AG04450 (cell line): ENCODE measurements at regions not wholly inside any gene's neighbourhood (a gene's known extent, or its start where the extent isn't known, plus 50 kb on each side); places are given as distances from the start of the nearest gene placed in this dataset.

ENCODE experiments used
- CTCF ChIA-PET: fragments of 300-600, 350-600 bp; formaldehyde crosslinking; extraction: SDS; loops from one replicate; lab custom pipeline; 2022; ENCODE audit warnings: antibody characterized with exemption, inconsistent platforms; lab: Charles Lee
- POLR2A ChIA-PET: fragments of 350-600 bp; formaldehyde crosslinking; extraction: SDS; loops from one replicate; lab custom pipeline; 2021; ENCODE audit warnings: antibody characterized with exemption, inconsistent platforms; lab: Yijun Ruan, JAX
- DNase-seq: peaks from one replicate; pipeline ENCODE4 v3.0.0-alpha.2; 2011; ENCODE audit warnings: low read depth, low spot score
- H3K27ac ChIP-seq: one replicate; pipeline ENCODE4 v1.5.1; 2012; ENCODE audit warnings: low read depth, low read length, control low read depth
- H3K27me3 ChIP-seq: one replicate; pipeline ENCODE4 v1.6.0; 2012; ENCODE audit warnings: low read length; ENCODE audit not compliant: control insufficient read depth, insufficient read depth
- H3K4me3 ChIP-seq: 2 replicates; pipeline ENCODE4 v1.5.1; 2011; ENCODE audit warnings: mild to moderate bottlenecking, low read depth, low read length, control low read depth
- H3K9me3 ChIP-seq: 2 replicates; pipeline ENCODE4 v1.5.1; 2012; ENCODE audit warnings: low read length; ENCODE audit not compliant: control insufficient read depth, insufficient read depth
- TF ChIP-seq, protein P1 (sequence below): IDR thresholded peaks from 2 replicates; pipeline ENCODE4 v1.5.1; 2011; ENCODE audit warnings: low read depth, low read length, control low read depth, inconsistent platforms

DNA sequence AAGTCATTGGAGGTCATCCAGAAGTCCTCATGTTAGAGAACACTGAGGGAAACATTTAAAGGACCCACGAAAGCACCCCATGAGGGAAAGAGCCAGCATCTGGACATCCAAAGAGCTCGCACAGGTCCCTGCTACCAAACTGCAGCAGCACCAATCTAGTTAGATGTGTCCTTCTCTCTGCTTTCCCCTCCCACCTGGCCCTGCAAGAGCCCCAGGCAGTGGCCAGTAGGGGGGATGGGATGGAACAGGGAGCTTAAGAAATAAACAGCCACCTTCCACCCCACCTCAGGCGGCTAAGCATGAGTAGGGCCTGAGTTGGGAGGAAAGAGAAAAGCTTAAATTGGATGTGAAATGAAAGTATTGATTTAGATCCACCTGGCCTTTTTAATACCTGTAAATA lies 175.9 kb upstream of the KCND3 start:
- Histone ChIP-seq H3K27me3 (no peaks in the 10 kb centered on the region), H3K4me3 (no peak overlapping the region), H3K27ac (no peak overlapping the region), H3K9me3 (no peaks in the 10 kb centered on the region)
- ChIA-PET CTCF (no interaction called here), POLR2A (no interaction called here)
- DNase-seq = no peak
- TF ChIP-seq, protein P1, sequence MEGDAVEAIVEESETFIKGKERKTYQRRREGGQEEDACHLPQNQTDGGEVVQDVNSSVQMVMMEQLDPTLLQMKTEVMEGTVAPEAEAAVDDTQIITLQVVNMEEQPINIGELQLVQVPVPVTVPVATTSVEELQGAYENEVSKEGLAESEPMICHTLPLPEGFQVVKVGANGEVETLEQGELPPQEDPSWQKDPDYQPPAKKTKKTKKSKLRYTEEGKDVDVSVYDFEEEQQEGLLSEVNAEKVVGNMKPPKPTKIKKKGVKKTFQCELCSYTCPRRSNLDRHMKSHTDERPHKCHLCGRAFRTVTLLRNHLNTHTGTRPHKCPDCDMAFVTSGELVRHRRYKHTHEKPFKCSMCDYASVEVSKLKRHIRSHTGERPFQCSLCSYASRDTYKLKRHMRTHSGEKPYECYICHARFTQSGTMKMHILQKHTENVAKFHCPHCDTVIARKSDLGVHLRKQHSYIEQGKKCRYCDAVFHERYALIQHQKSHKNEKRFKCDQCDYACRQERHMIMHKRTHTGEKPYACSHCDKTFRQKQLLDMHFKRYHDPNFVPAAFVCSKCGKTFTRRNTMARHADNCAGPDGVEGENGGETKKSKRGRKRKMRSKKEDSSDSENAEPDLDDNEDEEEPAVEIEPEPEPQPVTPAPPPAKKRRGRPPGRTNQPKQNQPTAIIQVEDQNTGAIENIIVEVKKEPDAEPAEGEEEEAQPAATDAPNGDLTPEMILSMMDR = no peak

DNA sequence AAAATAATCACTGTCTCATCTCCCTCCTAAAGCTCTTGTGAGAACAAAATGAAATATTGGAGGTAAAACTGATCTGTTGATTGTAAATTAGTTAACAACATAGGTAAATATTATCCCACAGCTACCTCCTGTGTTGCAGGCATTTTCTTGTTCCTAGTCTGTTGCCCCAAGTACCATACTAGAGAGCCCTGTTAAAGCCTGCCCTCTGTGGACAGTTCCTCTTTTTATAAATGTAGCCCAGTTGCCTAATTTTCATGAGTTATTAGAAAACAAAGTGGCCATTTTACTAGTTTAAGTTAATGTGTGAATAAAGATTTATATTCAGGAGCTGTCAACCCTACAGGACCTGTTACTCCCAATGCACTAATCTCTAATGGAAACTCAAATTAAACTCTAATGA lies 180.0 kb upstream of the KCND3 start:
- H3K9me3 ChIP-seq = no peaks in the 10 kb centered on the region
- POLR2A ChIA-PET = no interaction called here
- H3K27ac ChIP-seq = no peak overlapping the region
- no peaks in the 10 kb centered on the region for H3K27me3 ChIP-seq
- TF ChIP-seq, protein P1 = no peak
- DNase-seq = no peak
- CTCF ChIA-PET = no interaction called here
- no peak overlapping the region for H3K4me3 ChIP-seq

DNA sequence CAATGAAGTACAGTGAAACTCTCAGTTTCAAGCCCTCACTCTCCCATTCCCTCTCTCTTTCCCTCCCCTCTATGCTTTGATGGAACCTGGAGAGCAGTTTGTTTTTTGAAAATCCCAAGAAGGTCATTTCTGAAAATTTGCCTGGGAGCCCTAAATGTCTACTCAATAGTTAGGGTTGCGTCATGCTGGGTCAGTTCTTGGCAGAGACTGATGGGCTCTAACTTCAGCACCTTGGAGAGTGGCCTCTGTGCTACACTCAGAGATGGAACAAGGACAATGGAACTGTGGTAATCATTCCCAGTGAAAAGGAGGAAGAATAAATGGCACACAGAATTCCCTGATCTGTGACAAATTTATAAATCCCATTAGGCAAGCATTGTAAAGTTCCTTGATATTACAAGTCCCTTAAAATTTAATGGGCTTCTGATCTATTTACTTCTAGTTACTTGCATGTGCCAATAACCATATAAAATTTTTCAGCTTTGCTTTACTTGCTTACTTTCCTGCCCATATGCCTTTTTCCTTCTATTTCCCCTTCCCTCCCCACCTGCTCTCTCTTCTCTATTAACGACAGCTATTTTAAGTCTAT lies 182.9 kb upstream of the KCND3 start:
- POLR2A ChIA-PET = no interaction called here
- no peaks in the 10 kb centered on the region for H3K9me3 ChIP-seq
- CTCF ChIA-PET = no interaction called here
- peak; percentile 1 for DNase-seq
- TF ChIP-seq, protein P1 = no peak
- no peaks in the 10 kb centered on the region for H3K27me3 ChIP-seq
- no peak overlapping the region for H3K27ac ChIP-seq
- H3K4me3 ChIP-seq = no peak overlapping the region

DNA sequence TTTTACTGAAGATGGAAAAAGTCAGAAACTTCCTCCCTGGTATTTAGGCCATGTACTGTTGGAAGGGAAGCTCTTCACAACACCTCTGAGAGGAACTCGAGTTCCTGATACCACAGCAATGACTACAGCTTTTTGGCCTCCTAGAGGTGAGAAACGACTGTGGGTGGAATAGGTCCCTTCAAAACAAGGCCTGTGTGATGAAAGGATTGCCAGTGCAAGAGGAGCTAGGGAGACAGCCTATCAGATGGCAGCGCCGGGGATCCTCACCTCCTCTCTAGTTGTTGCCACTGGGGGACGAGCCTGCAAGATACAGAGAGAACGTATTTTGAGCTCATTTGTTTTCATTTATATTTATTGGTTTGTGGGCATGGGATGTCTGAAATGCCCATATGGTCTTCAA lies 187.8 kb upstream of the KCND3 start:
- no peak for DNase-seq
- TF ChIP-seq, protein P1 = no peak
- Histone ChIP-seq H3K9me3 (no peaks in the 10 kb centered on the region), H3K4me3 (no peak overlapping the region), H3K27ac (no peak overlapping the region), H3K27me3 (no peaks in the 10 kb centered on the region)
- POLR2A ChIA-PET = no interaction called here
- CTCF ChIA-PET = interaction anchor here (0.6 kb wide), 1 partner anchor 424 kb away, joined by 5 read pairs; no protein-coding TSS in a partner anchor

DNA sequence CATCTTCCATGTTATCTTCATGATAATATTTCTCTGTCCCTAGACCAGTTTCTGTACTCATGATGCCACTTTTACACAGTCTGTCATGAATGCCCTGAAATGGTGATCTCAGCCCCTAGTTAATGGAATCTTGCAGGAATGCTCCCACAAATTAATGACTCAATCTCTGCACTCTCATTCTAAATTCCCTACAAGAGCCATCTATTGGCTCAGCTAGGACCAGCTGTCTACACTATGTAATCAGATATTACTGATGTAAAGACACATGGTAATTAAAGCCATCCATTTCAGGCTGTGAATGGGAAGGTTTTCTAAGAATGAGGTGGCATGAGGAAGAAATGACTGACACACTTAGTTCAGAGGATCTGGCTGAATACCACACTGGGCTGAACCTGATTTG lies 199.1 kb upstream of the KCND3 start:
- TF ChIP-seq, protein P1 = no peak
- Histone ChIP-seq H3K27me3 (no peaks in the 10 kb centered on the region), H3K9me3 (no peaks in the 10 kb centered on the region), H3K4me3 (no peak overlapping the region), H3K27ac (no peak overlapping the region)
- POLR2A ChIA-PET = no interaction called here
- DNase-seq = no peak
- CTCF ChIA-PET = no interaction called here
